Astrocyte of the cerebellum (primary cell): ENCODE measurements at regions not wholly inside any gene's neighbourhood (a gene's known extent, or its start where the extent isn't known, plus 50 kb on each side); places are given as distances from the start of the nearest gene placed in this dataset.

Source experiments
- DNase-seq: peaks from one replicate; pipeline ENCODE4 v3.0.0-alpha.2; 2011; ENCODE audit warnings: low read depth
- H3K4me3 ChIP-seq: 2 replicates; pipeline ENCODE4 v1.5.1; 2011; ENCODE audit warnings: mild to moderate bottlenecking, low read depth, low read length, moderate library complexity
- CTCF ChIP-seq: IDR thresholded peaks from 2 replicates; pipeline ENCODE4 v1.5.1; 2012; ENCODE audit warnings: low read length, low read depth, moderate library complexity, mild to moderate bottlenecking; ENCODE audit errors: missing control alignments
- in situ Hi-C: cut with HindIII; loops from 2 replicates; pipeline ENCODE4 v1.10.0; 2017; ENCODE audit warnings: low sequenced_read_pairs

GRCh38 chr5:16245249-16245648 is 65.7 kb upstream of the MARCHF11 start:
- TF ChIP-seq CTCF, result no peak
- in situ Hi-C loops, result no loop called here
- no peak for DNase-seq
- no peak overlapping the region for H3K4me3 ChIP-seq

- no peak overlapping the region for H3K4me3 ChIP-seq
- in situ Hi-C loops, result no loop called here
- no peak for DNase-seq
- no peak for TF ChIP-seq CTCF
Measured at GRCh38 chr5:16238018-16238417, 58.4 kb upstream of the MARCHF11 start.

- in situ Hi-C loops, result no loop called here
- no peak for DNase-seq
- no peak for TF ChIP-seq CTCF
- no peak overlapping the region for H3K4me3 ChIP-seq
Measured at GRCh38 chr5:16234598-16234997, 55.0 kb upstream of the MARCHF11 start.

GRCh38 chr5:16233730-16234129 is 54.1 kb upstream of the MARCHF11 start:
- no peak overlapping the region for H3K4me3 ChIP-seq
- in situ Hi-C loops, result no loop called here
- TF ChIP-seq CTCF, result no peak
- DNase-seq, result no peak

- TF ChIP-seq CTCF, result no peak
- in situ Hi-C loops, result no loop called here
Measured at GRCh38 chr5:16229357-16229940, 49.9 kb upstream of the MARCHF11 start.

More at GRCh38 chr5:16229357-16229940, 49.9 kb upstream of the MARCHF11 start:
- H3K4me3 ChIP-seq, result no peak overlapping the region
- DNase-seq, result no peak
